Gastroesophageal sphincter (tissue), 3 donors: ENCODE measurements at regions not wholly inside any gene's neighbourhood (a gene's known extent, or its start where the extent isn't known, plus 50 kb on each side); places are given as distances from the start of the nearest gene placed in this dataset.

Experiments
- CTCF ChIP-seq, 4 experiments: fragments of 200-600 bp in 2 of 4; fragments of 450-650 bp in 2 of 4; sonication (generic) in 1 of 4; IDR thresholded peaks; one replicate each; pipeline ENCODE4 v1.5.1; 2017 to 2019; ENCODE audit warnings: antibody characterized with exemption in 4 of 4, mild to moderate bottlenecking in 2 of 4, moderate library complexity in 2 of 4
- EP300 ChIP-seq: sonication (generic); formaldehyde crosslinking; IDR thresholded peaks from one replicate; pipeline ENCODE4 v1.6.1; 2017; ENCODE audit warnings: antibody characterized with exemption, mild to moderate bottlenecking
- POLR2A ChIP-seq, 2 donors: fragments of 450-650 bp; IDR thresholded peaks; one replicate each; pipeline ENCODE4 v1.6.1; 2017; ENCODE audit warnings: antibody characterized with exemption in 2 of 2, mild to moderate bottlenecking in 2 of 2, moderate library complexity in 1 of 2
- POLR2AphosphoS5 ChIP-seq: sonication (generic); formaldehyde crosslinking; IDR thresholded peaks from one replicate; pipeline ENCODE4 v1.6.1; 2017; ENCODE audit warnings: antibody characterized with exemption

DNA sequence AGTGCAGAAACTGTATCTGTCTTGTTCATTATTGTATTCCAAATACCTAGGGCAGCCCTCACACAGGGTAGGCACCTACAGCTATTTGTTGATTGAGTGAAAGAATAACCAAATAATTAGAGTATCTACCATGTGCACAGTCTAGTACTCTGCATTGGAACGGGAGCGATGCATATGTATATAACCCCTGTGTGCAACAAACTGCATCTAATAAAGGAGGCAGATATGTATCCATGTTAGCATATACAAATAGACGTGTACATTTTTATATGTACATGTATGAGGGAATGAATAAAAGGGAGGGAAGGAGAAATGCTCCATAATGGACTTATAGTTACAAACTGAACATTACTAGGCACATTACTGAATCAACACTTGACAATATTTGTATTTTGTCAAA lies 191.3 kb upstream of the PTPRZ1 start:
- TF ChIP-seq POLR2A (IDR thresholded peaks at IDR 0.05): no peak
- no peak for TF ChIP-seq CTCF (IDR thresholded peaks at IDR 0.05)
- no peak for TF ChIP-seq POLR2AphosphoS5
- no peak for TF ChIP-seq EP300
